Sigmoid colon (tissue), 4 donors: ENCODE measurements at regions not wholly inside any gene's neighbourhood (a gene's known extent, or its start where the extent isn't known, plus 50 kb on each side); places are given as distances from the start of the nearest gene placed in this dataset.

Experiments used
- CTCF ChIP-seq, 4 experiments: fragments of 450-650 bp in 3 of 4; fragments of 200-600 bp in 1 of 4; IDR thresholded peaks; one replicate each; pipeline ENCODE4 v1.5.1; 2016 to 2019; ENCODE audit warnings: antibody characterized with exemption in 4 of 4, mild to moderate bottlenecking in 3 of 4, moderate library complexity in 2 of 4
- EP300 ChIP-seq, 4 donors: sonication (generic); formaldehyde crosslinking; IDR thresholded peaks; one replicate each; pipeline ENCODE4 v1.6.1; 2017; ENCODE audit warnings: antibody characterized with exemption in 4 of 4
- POLR2AphosphoS5 ChIP-seq, 4 donors: sonication (generic); formaldehyde crosslinking; IDR thresholded peaks; one replicate each; pipeline ENCODE4 v1.6.1; 2017; ENCODE audit warnings: antibody characterized with exemption in 4 of 4

- TF ChIP-seq EP300 (IDR thresholded peaks at IDR 0.05) (no peak), CTCF (IDR thresholded peaks at IDR 0.05) (no peak), POLR2AphosphoS5 (IDR thresholded peaks at IDR 0.05) (no peak)
These were observed 85.2 kb upstream of the ABCD3 start for GRCh38 chr1:94332952-94333351.
